ENCODE measurements at regions not wholly inside any gene's neighbourhood (a gene's known extent, or its start where the extent isn't known, plus 50 kb on each side); places are given as distances from the start of the nearest gene placed in this dataset.

GRCh38 chr7:24178811-24179570 lies 105.0 kb upstream of the NPY start:
- Histone ChIP-seq H3K27ac (ENCODE audit: low read length) (no peak overlapping the region), H3K4me1 (ENCODE audit: low read length) (no peaks in the 10 kb centered on the region), H3K9ac (ENCODE audit: low read length) (no peak overlapping the region), H3K36me3 (replicated peaks; ENCODE audit: low read depth, low read length) (no peaks in the 10 kb centered on the region), H3K4me2 (ENCODE audit: low read length) (no peak overlapping the region), H3K79me2 (ENCODE audit: low read length) (no peaks in the 10 kb centered on the region), H3K9me3 (ENCODE audit: insufficient read depth, low read length) (no peaks in the 10 kb centered on the region), H3K4me3 (ENCODE audit: low read length) (no peak overlapping the region), H4K20me1 (ENCODE audit: insufficient read depth, low read length) (no peaks in the 10 kb centered on the region), H3K27me3 (ENCODE audit: low read depth, low read length) (no peaks in the 10 kb centered on the region), H2AFZ (ENCODE audit: low read depth, low read length) (no peak overlapping the region)
- no peak for TF ChIP-seq CTCF (IDR thresholded peaks at IDR 0.05; ENCODE audit: low read depth, low read length)
- TF ChIP-seq EZH2phosphoT487 (IDR thresholded peaks at IDR 0.05; ENCODE audit: low read depth), result no peak

GRCh38 chr7:24191362-24191761 lies 92.6 kb upstream of the NPY start:
- Histone ChIP-seq H3K4me3 (ENCODE audit: low read length) (no peak overlapping the region), H4K20me1 (ENCODE audit: insufficient read depth, low read length) (no peaks in the 10 kb centered on the region), H3K4me2 (ENCODE audit: low read length) (no peak overlapping the region), H3K9ac (ENCODE audit: low read length) (no peak overlapping the region), H3K27me3 (ENCODE audit: low read depth, low read length) (no peaks in the 10 kb centered on the region), H3K4me1 (ENCODE audit: low read length) (no peaks in the 10 kb centered on the region), H3K9me3 (ENCODE audit: insufficient read depth, low read length) (no peaks in the 10 kb centered on the region), H3K36me3 (replicated peaks; ENCODE audit: low read depth, low read length) (no peaks in the 10 kb centered on the region), H3K79me2 (ENCODE audit: low read length) (no peaks in the 10 kb centered on the region), H3K27ac (ENCODE audit: low read length) (no peak overlapping the region), H2AFZ (ENCODE audit: low read depth, low read length) (no peak overlapping the region)
- TF ChIP-seq EZH2phosphoT487 (IDR thresholded peaks at IDR 0.05; ENCODE audit: low read depth) (no peak), CTCF (IDR thresholded peaks at IDR 0.05; ENCODE audit: low read depth, low read length) (no peak)

- no peaks in the 10 kb centered on the region for H4K20me1 ChIP-seq (ENCODE audit: insufficient read depth, low read length)
- no peak overlapping the region for H3K4me2 ChIP-seq (ENCODE audit: low read length)
- no peaks in the 10 kb centered on the region for H3K9me3 ChIP-seq (ENCODE audit: insufficient read depth, low read length)
- TF ChIP-seq EZH2phosphoT487 (IDR thresholded peaks at IDR 0.05; ENCODE audit: low read depth), result no peak
- TF ChIP-seq CTCF (IDR thresholded peaks at IDR 0.05; ENCODE audit: low read depth, low read length), result no peak
- no peaks in the 10 kb centered on the region for H3K27me3 ChIP-seq (ENCODE audit: low read depth, low read length)
- no peaks in the 10 kb centered on the region for H3K4me1 ChIP-seq (ENCODE audit: low read length)
- H3K79me2 ChIP-seq (ENCODE audit: low read length), result no peaks in the 10 kb centered on the region
- no peaks in the 10 kb centered on the region for H3K36me3 ChIP-seq (replicated peaks; ENCODE audit: low read depth, low read length)
- H3K9ac ChIP-seq (ENCODE audit: low read length), result no peak overlapping the region
- no peak overlapping the region for H3K27ac ChIP-seq (ENCODE audit: low read length)
- H3K4me3 ChIP-seq (ENCODE audit: low read length), result no peak overlapping the region
- H2AFZ ChIP-seq (ENCODE audit: low read depth, low read length), result no peak overlapping the region
These were observed 91.9 kb upstream of the NPY start for GRCh38 chr7:24192053-24192452.

- no peaks in the 10 kb centered on the region for H3K9me3 ChIP-seq (ENCODE audit: insufficient read depth, low read length)
- no peak overlapping the region for H3K27ac ChIP-seq (ENCODE audit: low read length)
- no peak for TF ChIP-seq CTCF (IDR thresholded peaks at IDR 0.05; ENCODE audit: low read depth, low read length)
- no peak for TF ChIP-seq EZH2phosphoT487 (IDR thresholded peaks at IDR 0.05; ENCODE audit: low read depth)
- H3K4me1 ChIP-seq (ENCODE audit: low read length), result no peaks in the 10 kb centered on the region
- no peak overlapping the region for H3K9ac ChIP-seq (ENCODE audit: low read length)
- no peaks in the 10 kb centered on the region for H4K20me1 ChIP-seq (ENCODE audit: insufficient read depth, low read length)
- H3K4me2 ChIP-seq (ENCODE audit: low read length), result no peak overlapping the region
- no peak overlapping the region for H2AFZ ChIP-seq (ENCODE audit: low read depth, low read length)
- H3K4me3 ChIP-seq (ENCODE audit: low read length), result no peak overlapping the region
- H3K36me3 ChIP-seq (replicated peaks; ENCODE audit: low read depth, low read length), result no peaks in the 10 kb centered on the region
- H3K79me2 ChIP-seq (ENCODE audit: low read length), result no peaks in the 10 kb centered on the region
- H3K27me3 ChIP-seq (ENCODE audit: low read depth, low read length), result no peaks in the 10 kb centered on the region
These were observed 91.3 kb upstream of the NPY start for GRCh38 chr7:24192691-24193090.
